Astrocyte of the cerebellum (primary cell): ENCODE measurements at regions not wholly inside any gene's neighbourhood (a gene's known extent, or its start where the extent isn't known, plus 50 kb on each side); places are given as distances from the start of the nearest gene placed in this dataset.

Experiments
- DNase-seq: peaks from one replicate; pipeline ENCODE4 v3.0.0-alpha.2; 2011; ENCODE audit warnings: low read depth
- H3K4me3 ChIP-seq: 2 replicates; pipeline ENCODE4 v1.5.1; 2011; ENCODE audit warnings: mild to moderate bottlenecking, low read depth, low read length, moderate library complexity
- in situ Hi-C: cut with HindIII; loops from 2 replicates; pipeline ENCODE4 v1.10.0; 2017; ENCODE audit warnings: low sequenced_read_pairs
- TF ChIP-seq, protein P1 (sequence below): IDR thresholded peaks from 2 replicates; pipeline ENCODE4 v1.5.1; 2012; ENCODE audit warnings: low read length, low read depth, moderate library complexity, mild to moderate bottlenecking; ENCODE audit errors: missing control alignments

DNA sequence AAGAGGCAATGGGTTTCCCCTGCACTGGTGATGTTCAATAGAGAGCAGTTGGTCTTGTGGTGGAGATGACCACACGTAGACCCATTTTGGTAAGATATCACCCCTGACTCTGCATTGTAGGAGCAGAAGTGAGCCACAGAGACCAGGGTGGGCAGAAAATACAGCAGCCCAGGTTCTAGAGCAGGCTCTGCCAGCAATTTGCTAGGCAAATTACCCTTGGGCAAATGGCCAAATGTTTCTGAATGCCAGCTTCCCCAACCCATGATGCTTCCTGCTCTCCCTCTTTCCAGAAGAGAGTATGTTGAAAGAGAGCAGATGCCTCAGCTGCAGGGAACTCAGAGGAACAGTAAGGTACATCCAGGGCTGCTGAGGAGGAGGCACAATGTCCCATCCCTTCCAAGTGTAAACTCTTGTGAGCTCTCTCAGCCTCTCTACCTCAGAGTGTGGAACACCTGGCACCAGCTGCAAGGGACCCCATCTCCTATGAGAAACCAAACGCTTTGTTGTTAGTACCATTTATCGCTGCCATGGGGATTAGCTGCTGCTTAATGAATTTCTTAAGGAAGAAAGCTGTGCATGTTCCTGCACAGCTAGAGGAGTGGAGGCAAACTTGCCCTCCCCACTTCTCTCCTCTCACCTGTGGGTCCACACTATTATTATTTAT is 317.5 kb upstream of the MOCS1 start:
- TF ChIP-seq, protein P1, sequence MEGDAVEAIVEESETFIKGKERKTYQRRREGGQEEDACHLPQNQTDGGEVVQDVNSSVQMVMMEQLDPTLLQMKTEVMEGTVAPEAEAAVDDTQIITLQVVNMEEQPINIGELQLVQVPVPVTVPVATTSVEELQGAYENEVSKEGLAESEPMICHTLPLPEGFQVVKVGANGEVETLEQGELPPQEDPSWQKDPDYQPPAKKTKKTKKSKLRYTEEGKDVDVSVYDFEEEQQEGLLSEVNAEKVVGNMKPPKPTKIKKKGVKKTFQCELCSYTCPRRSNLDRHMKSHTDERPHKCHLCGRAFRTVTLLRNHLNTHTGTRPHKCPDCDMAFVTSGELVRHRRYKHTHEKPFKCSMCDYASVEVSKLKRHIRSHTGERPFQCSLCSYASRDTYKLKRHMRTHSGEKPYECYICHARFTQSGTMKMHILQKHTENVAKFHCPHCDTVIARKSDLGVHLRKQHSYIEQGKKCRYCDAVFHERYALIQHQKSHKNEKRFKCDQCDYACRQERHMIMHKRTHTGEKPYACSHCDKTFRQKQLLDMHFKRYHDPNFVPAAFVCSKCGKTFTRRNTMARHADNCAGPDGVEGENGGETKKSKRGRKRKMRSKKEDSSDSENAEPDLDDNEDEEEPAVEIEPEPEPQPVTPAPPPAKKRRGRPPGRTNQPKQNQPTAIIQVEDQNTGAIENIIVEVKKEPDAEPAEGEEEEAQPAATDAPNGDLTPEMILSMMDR = no peak
- H3K4me3 ChIP-seq = no peak overlapping the region
- in situ Hi-C loops = no loop called here
- no peak for DNase-seq

DNA sequence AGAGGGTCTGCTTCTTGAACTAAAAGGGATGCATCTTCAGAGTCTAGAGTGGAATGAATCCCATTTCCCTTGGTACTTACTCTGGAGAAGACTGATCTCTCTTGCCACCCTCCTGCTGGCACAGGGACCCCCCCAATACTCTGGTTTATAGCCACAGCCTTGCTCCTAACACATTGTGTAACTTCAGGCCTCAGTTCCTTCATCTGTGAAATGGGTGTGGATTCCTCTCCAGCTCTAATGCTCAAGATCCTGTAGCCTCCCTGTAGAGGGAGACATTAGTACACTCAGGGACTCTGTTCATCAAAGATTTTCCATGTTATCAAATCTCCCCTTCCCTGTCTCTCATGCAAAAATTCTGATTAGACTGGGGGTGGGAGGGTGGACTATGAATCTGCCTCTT is 315.7 kb upstream of the MOCS1 start:
- in situ Hi-C loops = no loop called here
- TF ChIP-seq, protein P1 = no peak
- H3K4me3 ChIP-seq = no peak overlapping the region
- DNase-seq = no peak

DNA sequence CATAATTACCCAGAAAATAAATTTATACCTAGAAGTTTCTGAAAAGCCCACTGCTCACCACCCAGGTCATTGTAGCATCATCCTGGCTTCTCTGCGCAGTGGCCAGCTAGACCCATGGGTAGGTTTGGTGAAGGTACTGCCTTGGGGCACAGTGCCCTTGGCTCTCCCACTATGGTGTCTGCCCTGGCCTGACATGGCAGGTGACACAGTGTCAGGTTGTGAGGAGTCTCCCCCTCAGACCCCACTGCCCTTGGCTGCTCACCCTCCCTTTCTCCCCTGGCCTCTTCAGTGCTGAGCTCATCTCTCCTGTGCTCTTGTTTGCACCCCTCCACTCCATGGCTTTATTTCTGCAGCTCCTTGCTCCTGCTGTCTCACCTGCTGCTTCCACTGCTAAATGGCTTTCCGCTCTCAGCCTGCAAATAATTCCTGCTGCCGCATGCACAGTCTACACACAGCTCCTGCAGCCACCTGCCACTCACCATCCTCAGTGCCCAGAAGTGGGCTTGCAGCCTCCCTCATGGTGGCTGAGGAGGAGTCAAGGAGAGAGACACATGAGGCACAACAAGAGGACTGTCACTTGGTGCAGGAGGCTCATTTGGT is 313.4 kb upstream of the MOCS1 start:
- TF ChIP-seq, protein P1 = no peak
- no peak overlapping the region for H3K4me3 ChIP-seq
- no peak for DNase-seq
- in situ Hi-C loops = no loop called here

DNA sequence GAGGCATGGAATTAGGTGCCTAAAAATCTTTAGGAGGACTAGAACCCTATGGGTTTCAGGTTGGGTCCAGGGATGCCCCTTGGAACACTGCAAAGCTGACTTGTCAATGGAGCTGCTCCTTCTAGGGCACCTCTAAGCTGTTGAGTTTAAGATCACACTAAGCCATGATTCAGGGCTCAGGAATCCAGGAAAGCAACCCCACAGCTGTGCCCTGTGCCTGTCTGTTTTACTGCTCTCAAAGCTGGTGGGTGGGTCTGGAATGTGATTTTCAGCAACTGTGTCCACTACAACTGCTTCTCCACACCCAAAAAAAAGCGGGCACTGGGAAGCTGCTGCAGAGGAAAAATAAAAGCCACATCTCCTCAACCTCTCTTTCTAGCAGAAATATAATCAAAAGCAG is 310.4 kb upstream of the MOCS1 start:
- in situ Hi-C loops = no loop called here
- DNase-seq = no peak
- TF ChIP-seq, protein P1 = no peak
- no peak overlapping the region for H3K4me3 ChIP-seq

GRCh38 chr6:40232698-40233097 is 298.4 kb upstream of the MOCS1 start:
- DNase-seq = no peak
- H3K4me3 ChIP-seq = no peak overlapping the region
- TF ChIP-seq, protein P1 = no peak
- in situ Hi-C loops = no loop called here

- in situ Hi-C loops = no loop called here
- no peak for DNase-seq
- TF ChIP-seq, protein P1 = no peak
- no peak overlapping the region for H3K4me3 ChIP-seq
These were observed 293.5 kb upstream of the MOCS1 start for GRCh38 chr6:40227735-40228134.

DNA sequence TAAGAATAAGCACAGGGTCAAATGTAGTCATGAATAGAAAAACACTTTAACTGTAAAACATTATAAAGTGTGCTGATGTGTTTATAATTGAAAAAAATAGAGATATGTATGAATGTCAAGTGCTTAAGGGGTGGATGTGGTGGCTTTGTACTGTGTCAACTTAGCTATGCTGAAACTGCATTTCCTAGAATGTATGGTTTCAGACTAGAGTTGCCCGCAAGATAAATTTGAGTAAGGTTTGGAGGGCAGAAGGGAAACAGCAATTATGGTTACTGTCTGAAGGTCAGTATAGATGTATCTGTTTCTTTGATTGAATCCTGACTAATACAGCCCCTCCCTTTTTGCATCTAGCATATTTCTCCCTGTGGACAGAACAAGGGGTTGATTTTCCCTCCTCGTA is 288.1 kb upstream of the MOCS1 start:
- in situ Hi-C loops = no loop called here
- no peak for DNase-seq
- TF ChIP-seq, protein P1 = no peak
- no peak overlapping the region for H3K4me3 ChIP-seq
